ENCODE measurements at regions not wholly inside any gene's neighbourhood (a gene's known extent, or its start where the extent isn't known, plus 50 kb on each side); places are given as distances from the start of the nearest gene placed in this dataset.

- no peak for DNase-seq (ENCODE audit: low read depth)
- no peak overlapping the region for H3K4me3 ChIP-seq (ENCODE audit: low read length)
- TF ChIP-seq CTCF (IDR thresholded peaks at IDR 0.05; ENCODE audit: insufficient read depth, low read depth, low read length, missing control alignments): no peak
These were observed 99.7 kb upstream of the DDIT4L start for GRCh38 chr4:100289946-100290345.

GRCh38 chr4:100289530-100289888 is 99.2 kb upstream of the DDIT4L start:
- no peak for TF ChIP-seq CTCF (IDR thresholded peaks at IDR 0.05; ENCODE audit: insufficient read depth, low read depth, low read length, missing control alignments)
- DNase-seq (ENCODE audit: low read depth): peak; percentile 59
- no peak overlapping the region for H3K4me3 ChIP-seq (ENCODE audit: low read length)

GRCh38 chr4:100288811-100289529 is 98.7 kb upstream of the DDIT4L start:
- no peak for TF ChIP-seq CTCF (IDR thresholded peaks at IDR 0.05; ENCODE audit: insufficient read depth, low read depth, low read length, missing control alignments)
- peak; percentile 58 for DNase-seq (ENCODE audit: low read depth)
- H3K4me3 ChIP-seq (ENCODE audit: low read length): no peak overlapping the region

GRCh38 chr4:100288161-100288560 is 97.9 kb upstream of the DDIT4L start:
- no peak overlapping the region for H3K4me3 ChIP-seq (ENCODE audit: low read length)
- DNase-seq (ENCODE audit: low read depth): peak; percentile 80
- TF ChIP-seq CTCF (IDR thresholded peaks at IDR 0.05; ENCODE audit: insufficient read depth, low read depth, low read length, missing control alignments): no peak

- DNase-seq (ENCODE audit: low read depth): no peak
- TF ChIP-seq CTCF (IDR thresholded peaks at IDR 0.05; ENCODE audit: insufficient read depth, low read depth, low read length, missing control alignments): no peak
- H3K4me3 ChIP-seq (ENCODE audit: low read length): no peak overlapping the region
These were observed 97.3 kb upstream of the DDIT4L start for GRCh38 chr4:100287534-100287933.

- DNase-seq (ENCODE audit: low read depth): no peak
- H3K4me3 ChIP-seq (ENCODE audit: low read length): no peak overlapping the region
- no peak for TF ChIP-seq CTCF (IDR thresholded peaks at IDR 0.05; ENCODE audit: insufficient read depth, low read depth, low read length, missing control alignments)
These were observed 96.4 kb upstream of the DDIT4L start for GRCh38 chr4:100286636-100287035.

- no peak for TF ChIP-seq CTCF (IDR thresholded peaks at IDR 0.05; ENCODE audit: insufficient read depth, low read depth, low read length, missing control alignments)
- no peak for DNase-seq (ENCODE audit: low read depth)
- no peak overlapping the region for H3K4me3 ChIP-seq (ENCODE audit: low read length)
These were observed 94.9 kb upstream of the DDIT4L start for GRCh38 chr4:100285121-100285520.

Data from epithelial cell of esophagus (primary cell).